NCI-H82 treated with DMSO at 0.1 percent for 48 hours (cell line): ENCODE measurements at regions not wholly inside any gene's neighbourhood (a gene's known extent, or its start where the extent isn't known, plus 50 kb on each side); places are given as distances from the start of the nearest gene placed in this dataset.

ENCODE experiments used
- DNase-seq: peaks from one replicate; lab custom pipeline; 2025; ENCODE audit not compliant: unreplicated experiment; lab: John Stamatoyannopoulos, UW

- no peak for DNase-seq
These were observed 383.2 kb downstream of the BCL11A start for GRCh38 chr2:60170272-60170671.

- no peak for DNase-seq
These were observed 385.2 kb downstream of the BCL11A start for GRCh38 chr2:60168247-60168646.

GRCh38 chr2:60167089-60167488, 386.4 kb downstream of the BCL11A start:
- DNase-seq, result no peak

GRCh38 chr2:60163691-60164090, 389.8 kb downstream of the BCL11A start:
- DNase-seq, result no peak

- no peak for DNase-seq
These were observed 393.9 kb downstream of the BCL11A start for GRCh38 chr2:60159519-60159918.

- DNase-seq, result no peak
These were observed 395.2 kb downstream of the BCL11A start for GRCh38 chr2:60158262-60158661.

- DNase-seq, result no peak
These were observed 396.2 kb downstream of the BCL11A start for GRCh38 chr2:60157283-60157682.

- DNase-seq, result no peak
These were observed 399.3 kb downstream of the BCL11A start for GRCh38 chr2:60154142-60154541.

- no peak for DNase-seq
These were observed 401.1 kb downstream of the BCL11A start for GRCh38 chr2:60152226-60152833.

GRCh38 chr2:60149176-60149575, 404.3 kb downstream of the BCL11A start:
- no peak for DNase-seq

- no peak for DNase-seq
These were observed 404.7 kb downstream of the BCL11A start for GRCh38 chr2:60148716-60149115.

GRCh38 chr2:60140185-60140584, 413.3 kb downstream of the BCL11A start:
- DNase-seq, result no peak

GRCh38 chr2:60136913-60137312, 416.5 kb downstream of the BCL11A start:
- no peak for DNase-seq

GRCh38 chr2:60127191-60127590, 426.3 kb downstream of the BCL11A start:
- DNase-seq, result no peak

GRCh38 chr2:60125611-60126426, 427.6 kb downstream of the BCL11A start:
- no peak for DNase-seq

- DNase-seq, result no peak
These were observed 433.7 kb downstream of the BCL11A start for GRCh38 chr2:60119778-60120177.

- no peak for DNase-seq
These were observed 434.5 kb downstream of the BCL11A start for GRCh38 chr2:60118917-60119316.

- no peak for DNase-seq
These were observed 435.4 kb downstream of the BCL11A start for GRCh38 chr2:60118061-60118460.

GRCh38 chr2:60116161-60116875, 437.1 kb downstream of the BCL11A start:
- no peak for DNase-seq

GRCh38 chr2:60109744-60110143, 443.7 kb downstream of the BCL11A start:
- no peak for DNase-seq

- no peak for DNase-seq
These were observed 446.5 kb downstream of the BCL11A start for GRCh38 chr2:60106836-60107529.
